ENCODE measurements at regions not wholly inside any gene's neighbourhood (a gene's known extent, or its start where the extent isn't known, plus 50 kb on each side); places are given as distances from the start of the nearest gene placed in this dataset.

DNA sequence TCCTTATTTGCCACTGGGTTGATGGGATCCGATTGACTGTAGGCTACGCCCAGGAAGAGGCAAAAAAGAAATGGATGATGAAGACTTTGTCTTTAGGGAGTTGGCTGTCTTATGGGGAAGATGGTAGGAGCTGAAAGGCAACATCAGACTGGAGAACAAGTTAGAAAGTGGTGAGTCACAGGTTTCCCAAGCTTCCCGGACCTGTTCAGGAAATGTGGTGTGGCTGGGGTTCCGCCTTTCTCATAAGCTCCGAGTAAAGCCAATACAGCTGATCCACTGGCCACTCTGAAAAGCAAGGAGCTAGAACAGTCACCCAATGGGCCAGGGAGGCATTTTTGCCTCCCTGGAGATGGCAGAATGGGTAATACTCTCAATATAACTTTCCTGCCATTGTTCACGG, 194.5 kb downstream of the SNX19 start:
- H3K36me3 ChIP-seq (ENCODE audit: control insufficient read depth in 4 of 4, insufficient read depth in 3 of 4, low read depth in 1 of 4, low read length in 3 of 4) = no peaks in the 10 kb centered on the region
- TF ChIP-seq RXRA (IDR thresholded peaks at IDR 0.05) (no peak), RAD21 (IDR thresholded peaks at IDR 0.05) (no peak)
- no peak overlapping the region for H3K27ac ChIP-seq (ENCODE audit: low read depth in 1 of 2, low read length in 2 of 2)
- H3K4me3 ChIP-seq (ENCODE audit: low read depth in 1 of 3, low read length in 3 of 3) = no peak overlapping the region
- 81% methylated on average over 6 of the region's 6 CpGs for WGBS
- DNase-seq (ENCODE audit: low spot score) = no peak
- no peaks in the 10 kb centered on the region for H3K9me3 ChIP-seq (ENCODE audit: control insufficient read depth in 4 of 4, low read length in 3 of 4)
- H3K4me1 ChIP-seq (ENCODE audit: control insufficient read depth in 4 of 4, insufficient read depth in 4 of 4, low read length in 3 of 4) = no peaks in the 10 kb centered on the region
- peaks cover 0 to 4% (median 0%) of the 10 kb centered on the region in 4 donors for H3K27me3 ChIP-seq (ENCODE audit: control insufficient read depth in 4 of 4, insufficient read depth in 4 of 4, low read length in 3 of 4)
- H3K9ac ChIP-seq (ENCODE audit: low read depth in 1 of 2, low read length in 2 of 2) = no peak overlapping the region

- WGBS = 62% methylated on average over 4 of the region's 4 CpGs
- Histone ChIP-seq H3K27ac (ENCODE audit: low read depth in 1 of 2, low read length in 2 of 2) (no peak overlapping the region), H3K9ac (ENCODE audit: low read depth in 1 of 2, low read length in 2 of 2) (no peak overlapping the region), H3K4me3 (ENCODE audit: low read depth in 1 of 3, low read length in 3 of 3) (no peak overlapping the region), H3K27me3 (ENCODE audit: control insufficient read depth in 4 of 4, insufficient read depth in 4 of 4, low read length in 3 of 4) (peaks cover 0 to 4% (median 0%) of the 10 kb centered on the region in 4 donors), H3K9me3 (ENCODE audit: control insufficient read depth in 4 of 4, low read length in 3 of 4) (no peaks in the 10 kb centered on the region), H3K4me1 (ENCODE audit: control insufficient read depth in 4 of 4, insufficient read depth in 4 of 4, low read length in 3 of 4) (no peaks in the 10 kb centered on the region), H3K36me3 (ENCODE audit: control insufficient read depth in 4 of 4, insufficient read depth in 3 of 4, low read depth in 1 of 4, low read length in 3 of 4) (no peaks in the 10 kb centered on the region)
- no peak for DNase-seq (ENCODE audit: low spot score)
- no peak for TF ChIP-seq ATF3 (IDR thresholded peaks at IDR 0.05)
- no peak for TF ChIP-seq JUND (IDR thresholded peaks at IDR 0.05)
- TF ChIP-seq NR2F2 (IDR thresholded peaks at IDR 0.05) = no peak
- TF ChIP-seq, protein P1, sequence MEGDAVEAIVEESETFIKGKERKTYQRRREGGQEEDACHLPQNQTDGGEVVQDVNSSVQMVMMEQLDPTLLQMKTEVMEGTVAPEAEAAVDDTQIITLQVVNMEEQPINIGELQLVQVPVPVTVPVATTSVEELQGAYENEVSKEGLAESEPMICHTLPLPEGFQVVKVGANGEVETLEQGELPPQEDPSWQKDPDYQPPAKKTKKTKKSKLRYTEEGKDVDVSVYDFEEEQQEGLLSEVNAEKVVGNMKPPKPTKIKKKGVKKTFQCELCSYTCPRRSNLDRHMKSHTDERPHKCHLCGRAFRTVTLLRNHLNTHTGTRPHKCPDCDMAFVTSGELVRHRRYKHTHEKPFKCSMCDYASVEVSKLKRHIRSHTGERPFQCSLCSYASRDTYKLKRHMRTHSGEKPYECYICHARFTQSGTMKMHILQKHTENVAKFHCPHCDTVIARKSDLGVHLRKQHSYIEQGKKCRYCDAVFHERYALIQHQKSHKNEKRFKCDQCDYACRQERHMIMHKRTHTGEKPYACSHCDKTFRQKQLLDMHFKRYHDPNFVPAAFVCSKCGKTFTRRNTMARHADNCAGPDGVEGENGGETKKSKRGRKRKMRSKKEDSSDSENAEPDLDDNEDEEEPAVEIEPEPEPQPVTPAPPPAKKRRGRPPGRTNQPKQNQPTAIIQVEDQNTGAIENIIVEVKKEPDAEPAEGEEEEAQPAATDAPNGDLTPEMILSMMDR (IDR thresholded peaks at IDR 0.05; ENCODE audit: low read depth, low read length, missing input control) = no peak
- TF ChIP-seq EGR1 (IDR thresholded peaks at IDR 0.05; ENCODE audit: low read depth in 2 of 2) = no peak
- TF ChIP-seq FOXA1 (IDR thresholded peaks at IDR 0.05) = no peak
- TF ChIP-seq FOXA2 (IDR thresholded peaks at IDR 0.05) = no peak
- TF ChIP-seq REST (IDR thresholded peaks at IDR 0.05) = no peak
- no peak for TF ChIP-seq RAD21 (IDR thresholded peaks at IDR 0.05)
- no peak for TF ChIP-seq SP1 (IDR thresholded peaks at IDR 0.05)
- TF ChIP-seq HNF4G (IDR thresholded peaks at IDR 0.05) = no peak
- no peak for TF ChIP-seq TAF1 (conservative IDR thresholded peaks at IDR 0.05)
- no peak for TF ChIP-seq RXRA (IDR thresholded peaks at IDR 0.05)
- no peak for TF ChIP-seq YY1 (IDR thresholded peaks at IDR 0.05)
- no peak for TF ChIP-seq HNF4A (conservative IDR thresholded peaks at IDR 0.05)
- TF ChIP-seq GABPA (IDR thresholded peaks at IDR 0.05 in 1 of 2, conservative IDR thresholded peaks at IDR 0.05 in 1 of 2) = no peak
Observed at GRCh38 chr11:130722401-130722800, 193.9 kb downstream of the SNX19 start.
